Muscle of leg (tissue), 3 donors: ENCODE measurements at regions not wholly inside any gene's neighbourhood (a gene's known extent, or its start where the extent isn't known, plus 50 kb on each side); places are given as distances from the start of the nearest gene placed in this dataset.

Source experiments
- DNase-seq: peaks from one replicate; pipeline ENCODE4 v3.0.0; 2013
- H3K27ac ChIP-seq: one replicate; pipeline ENCODE4 v1.5.1; 2013; ENCODE audit warnings: mild to moderate bottlenecking, low read length, control low read depth
- H3K27me3 ChIP-seq: one replicate; pipeline ENCODE4 v1.6.1; 2013; ENCODE audit warnings: low read length; ENCODE audit not compliant: control insufficient read depth, insufficient read depth
- H3K36me3 ChIP-seq: one replicate; pipeline ENCODE4 v1.6.1; 2013; ENCODE audit warnings: low read length; ENCODE audit not compliant: control insufficient read depth, insufficient read depth
- H3K4me1 ChIP-seq: one replicate; pipeline ENCODE4 v1.6.1; 2013; ENCODE audit warnings: low read length; ENCODE audit not compliant: control insufficient read depth, insufficient read depth
- H3K4me3 ChIP-seq: one replicate; pipeline ENCODE4 v1.5.1; 2013; ENCODE audit warnings: low read length, control low read depth
- H3K9me3 ChIP-seq: replicated peaks from 2 replicates; pipeline ENCODE4 v1.6.1; 2013; ENCODE audit warnings: low read depth, low read length; ENCODE audit not compliant: control insufficient read depth
- WGBS: methylation state at CpG from one replicate; pipeline ENCODE4 v1.1.5; 2013; ENCODE audit warnings: missing lambda C conversion rate; ENCODE audit not compliant: insufficient coverage; 5-methylcytosine and 5-hydroxymethylcytosine counted together

GRCh38 chr5:68771221-68771620 is 322.6 kb upstream of the SLC30A5 start:
- DNase-seq = no peak
- H3K27ac ChIP-seq = no peak overlapping the region

GRCh38 chr5:68771732-68772131 is 322.1 kb upstream of the SLC30A5 start:
- Histone ChIP-seq H3K27me3 (no peaks in the 10 kb centered on the region), H3K36me3 (no peaks in the 10 kb centered on the region), H3K27ac (no peak overlapping the region), H3K9me3 (no peaks in the 10 kb centered on the region), H3K4me1 (peaks cover 3% of the 10 kb centered on the region), H3K4me3 (no peak overlapping the region)
- DNase-seq = no peak
- WGBS = no CpG with 5 or more reads among the region's 3 CpGs

More at GRCh38 chr5:68771221-68771620, 322.6 kb upstream of the SLC30A5 start:
- H3K9me3 ChIP-seq = no peaks in the 10 kb centered on the region
- H3K4me1 ChIP-seq = peaks cover 3% of the 10 kb centered on the region
- WGBS = 78% methylated on average over 3 of the region's 4 CpGs
- no peaks in the 10 kb centered on the region for H3K27me3 ChIP-seq
- no peak overlapping the region for H3K4me3 ChIP-seq
- no peaks in the 10 kb centered on the region for H3K36me3 ChIP-seq

- WGBS = no CpG with 5 or more reads among the region's 3 CpGs
- H3K27ac ChIP-seq = no peak overlapping the region
- no peaks in the 10 kb centered on the region for H3K4me1 ChIP-seq
- no peaks in the 10 kb centered on the region for H3K9me3 ChIP-seq
- no peak overlapping the region for H3K4me3 ChIP-seq
- DNase-seq = no peak
- H3K27me3 ChIP-seq = no peaks in the 10 kb centered on the region
- H3K36me3 ChIP-seq = no peaks in the 10 kb centered on the region
These were observed 317.4 kb upstream of the SLC30A5 start for GRCh38 chr5:68776381-68776780.

GRCh38 chr5:68777135-68777534 is 316.7 kb upstream of the SLC30A5 start:
- Histone ChIP-seq H3K27ac (no peak overlapping the region), H3K4me3 (no peak overlapping the region), H3K27me3 (no peaks in the 10 kb centered on the region), H3K4me1 (no peaks in the 10 kb centered on the region), H3K9me3 (no peaks in the 10 kb centered on the region), H3K36me3 (no peaks in the 10 kb centered on the region)
- no peak for DNase-seq
- 60% methylated on average over 2 of the region's 2 CpGs for WGBS

GRCh38 chr5:68778484-68778883 is 315.3 kb upstream of the SLC30A5 start:
- Histone ChIP-seq H3K9me3 (no peaks in the 10 kb centered on the region), H3K36me3 (no peaks in the 10 kb centered on the region), H3K27ac (no peak overlapping the region), H3K4me3 (no peak overlapping the region), H3K27me3 (no peaks in the 10 kb centered on the region), H3K4me1 (no peaks in the 10 kb centered on the region)
- no peak for DNase-seq

GRCh38 chr5:68780299-68780955 is 313.4 kb upstream of the SLC30A5 start:
- Histone ChIP-seq H3K9me3 (peaks cover 2% of the 10 kb centered on the region), H3K27me3 (no peaks in the 10 kb centered on the region), H3K27ac (no peak overlapping the region), H3K4me1 (no peaks in the 10 kb centered on the region), H3K4me3 (no peak overlapping the region), H3K36me3 (no peaks in the 10 kb centered on the region)
- no CpG with 5 or more reads among the region's 1 CpG for WGBS
- no peak for DNase-seq

GRCh38 chr5:68793074-68793473 is 300.7 kb upstream of the SLC30A5 start:
- WGBS = no CpG with 5 or more reads among the region's 1 CpG
- DNase-seq = no peak
- Histone ChIP-seq H3K9me3 (no peaks in the 10 kb centered on the region), H3K27ac (no peak overlapping the region), H3K36me3 (no peaks in the 10 kb centered on the region), H3K27me3 (no peaks in the 10 kb centered on the region), H3K4me1 (no peaks in the 10 kb centered on the region), H3K4me3 (no peak overlapping the region)

- no peak for DNase-seq
- H3K27me3 ChIP-seq = no peaks in the 10 kb centered on the region
- no peaks in the 10 kb centered on the region for H3K36me3 ChIP-seq
- H3K9me3 ChIP-seq = no peaks in the 10 kb centered on the region
- H3K4me3 ChIP-seq = no peak overlapping the region
- H3K4me1 ChIP-seq = no peaks in the 10 kb centered on the region
- H3K27ac ChIP-seq = no peak overlapping the region
- no CpG with 5 or more reads among the region's 4 CpGs for WGBS
These were observed 299.8 kb upstream of the SLC30A5 start for GRCh38 chr5:68793993-68794392.

GRCh38 chr5:68795190-68795589 is 298.6 kb upstream of the SLC30A5 start:
- Histone ChIP-seq H3K27ac (no peak overlapping the region), H3K27me3 (no peaks in the 10 kb centered on the region), H3K36me3 (no peaks in the 10 kb centered on the region), H3K9me3 (no peaks in the 10 kb centered on the region), H3K4me1 (no peaks in the 10 kb centered on the region), H3K4me3 (no peak overlapping the region)
- DNase-seq = no peak
- WGBS = 91% methylated on average over 3 of the region's 6 CpGs

- Histone ChIP-seq H3K27ac (no peak overlapping the region), H3K36me3 (no peaks in the 10 kb centered on the region), H3K27me3 (no peaks in the 10 kb centered on the region), H3K4me3 (no peak overlapping the region), H3K9me3 (no peaks in the 10 kb centered on the region), H3K4me1 (peaks cover 5% of the 10 kb centered on the region)
- DNase-seq = no peak
- 89% methylated on average over 2 of the region's 2 CpGs for WGBS
These were observed 294.7 kb upstream of the SLC30A5 start for GRCh38 chr5:68798877-68799843.
